Spinal cord (tissue), 9 donors: ENCODE measurements at regions not wholly inside any gene's neighbourhood (a gene's known extent, or its start where the extent isn't known, plus 50 kb on each side); places are given as distances from the start of the nearest gene placed in this dataset.
"Not testable (repeated sequence)": the region's sequence is repeated elsewhere in the genome, so short reads cannot be mapped to it uniquely, and the experiment has no call there.

Source experiments
- DNase-seq, 6 donors: peaks; one replicate each; pipeline versions ENCODE4 v3.0.0 to v3.0.0-alpha.2; 2013 to 2015; ENCODE audit warnings: low spot score in 6 of 6, low read depth in 4 of 6
- H3K27ac ChIP-seq: one replicate; pipeline ENCODE4 v1.5.1; 2013; ENCODE audit warnings: low read depth, low read length, control low read depth
- H3K27me3 ChIP-seq: one replicate; pipeline ENCODE4 v1.6.1; 2013; ENCODE audit warnings: low read length; ENCODE audit not compliant: control insufficient read depth, insufficient read depth
- H3K36me3 ChIP-seq: one replicate; pipeline ENCODE4 v1.6.1; 2013; ENCODE audit warnings: low read length; ENCODE audit not compliant: control insufficient read depth, insufficient read depth
- H3K4me1 ChIP-seq: one replicate; pipeline ENCODE4 v1.6.1; 2013; ENCODE audit warnings: low read length; ENCODE audit not compliant: control insufficient read depth, insufficient read depth
- H3K4me3 ChIP-seq: one replicate; pipeline ENCODE4 v1.5.1; 2013; ENCODE audit warnings: low read depth, low read length, control low read depth
- H3K9me3 ChIP-seq: one replicate; pipeline ENCODE4 v1.6.1; 2013; ENCODE audit warnings: low read length; ENCODE audit not compliant: control insufficient read depth, insufficient read depth
- WGBS: methylation state at CpG from one replicate; pipeline ENCODE4 v1.1.5; 2013; ENCODE audit warnings: missing lambda C conversion rate; ENCODE audit not compliant: insufficient coverage; 5-methylcytosine and 5-hydroxymethylcytosine counted together
- donor health status: healthy.

DNA sequence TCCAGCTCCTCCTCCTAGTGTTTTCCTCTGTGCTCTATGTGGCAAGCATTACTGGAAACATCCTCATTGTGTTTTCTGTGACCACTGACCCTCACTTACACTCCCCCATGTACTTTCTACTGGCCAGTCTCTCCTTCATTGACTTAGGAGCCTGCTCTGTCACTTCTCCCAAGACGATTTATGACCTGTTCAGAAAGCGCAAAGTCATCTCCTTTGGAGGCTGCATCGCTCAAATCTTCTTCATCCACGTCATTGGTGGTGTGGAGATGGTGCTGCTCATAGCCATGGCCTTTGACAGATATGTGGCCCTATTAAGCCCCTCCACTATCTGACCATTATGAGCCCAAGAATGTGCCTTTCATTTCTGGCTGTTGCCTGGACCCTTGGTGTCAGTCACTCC is 64.0 kb downstream of the OR4F15 start:
- H3K4me3 ChIP-seq, H3K9me3 ChIP-seq, DNase-seq, H3K27ac ChIP-seq, H3K4me1 ChIP-seq, H3K36me3 ChIP-seq, H3K27me3 ChIP-seq: not testable (repeated sequence)
- WGBS, result no CpG with 5 or more reads among the region's 4 CpGs

DNA sequence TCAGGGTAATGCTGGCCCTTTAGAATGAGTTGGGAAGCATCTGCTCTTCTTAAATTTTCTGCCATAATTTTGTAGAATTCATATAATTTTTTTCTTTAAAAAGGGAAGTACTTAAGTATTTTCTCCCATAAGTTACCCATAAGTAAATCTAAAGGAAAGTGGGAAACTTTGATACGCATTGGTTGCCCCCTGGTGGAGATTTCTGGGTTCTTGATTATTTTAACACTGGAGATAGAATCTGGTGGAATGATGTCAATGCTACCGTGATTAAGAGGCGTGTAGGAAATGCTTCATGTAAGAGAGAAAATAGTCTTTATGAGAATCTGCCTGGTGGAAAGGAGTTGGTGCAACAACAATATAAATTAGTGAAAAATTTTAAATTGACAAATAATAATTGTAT is 65.6 kb downstream of the OR4F15 start:
- H3K9me3 ChIP-seq, H3K27ac ChIP-seq, DNase-seq, H3K36me3 ChIP-seq, H3K4me3 ChIP-seq, H3K4me1 ChIP-seq, H3K27me3 ChIP-seq: not testable (repeated sequence)
- WGBS, result no CpG with 5 or more reads among the region's 3 CpGs

DNA sequence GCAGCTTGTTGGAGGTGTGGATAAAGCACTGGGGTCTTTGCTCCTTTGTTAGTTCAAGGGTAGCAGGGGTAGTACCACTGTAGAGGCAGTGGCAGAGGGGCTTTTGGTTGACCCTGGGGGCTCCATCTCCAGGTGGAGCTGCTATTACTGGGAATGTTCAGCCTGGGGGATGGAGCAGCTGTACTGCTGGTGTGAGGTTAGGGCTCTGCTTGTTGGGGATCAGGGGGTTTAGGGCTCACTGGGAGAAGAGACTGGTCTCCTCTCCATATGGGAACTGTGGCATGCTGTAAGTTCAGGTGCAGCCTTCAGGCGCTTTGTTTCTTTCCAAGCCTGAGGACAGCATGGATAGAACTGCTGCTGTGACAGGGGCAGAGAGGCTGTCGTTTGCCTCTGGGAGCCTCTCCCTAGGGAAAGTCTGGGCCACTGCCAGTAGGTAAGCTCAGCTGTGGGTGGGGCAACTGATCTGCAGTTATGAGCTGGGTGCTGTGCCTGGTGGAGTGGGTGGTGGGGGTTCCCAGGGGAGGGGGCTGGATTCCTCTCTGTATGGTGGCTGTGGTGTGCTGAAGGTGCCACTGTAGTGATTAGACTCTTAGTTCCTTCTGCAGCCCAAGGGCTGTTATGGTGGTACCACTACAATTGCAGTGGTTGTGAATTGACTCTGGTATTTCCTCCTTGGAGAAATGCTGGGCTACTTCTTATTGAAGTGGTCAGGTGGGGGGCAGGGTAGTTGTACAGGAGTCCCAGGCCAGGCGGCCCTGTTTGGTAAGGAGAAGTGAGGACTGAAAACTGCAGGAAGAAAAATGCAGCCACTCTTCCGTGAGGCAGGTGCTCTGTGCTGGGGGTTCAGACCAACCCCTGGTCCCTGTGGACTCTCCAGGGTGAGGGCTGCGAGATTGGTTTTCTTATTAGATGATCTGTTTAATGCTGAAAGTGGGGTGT is 100.6 kb downstream of the OR4F15 start:
- not testable (repeated sequence) for H3K36me3 ChIP-seq, H3K9me3 ChIP-seq, H3K4me1 ChIP-seq, DNase-seq, H3K4me3 ChIP-seq, H3K27me3 ChIP-seq, H3K27ac ChIP-seq
- no CpG with 5 or more reads among the region's 5 CpGs for WGBS

GRCh38 chr15:101924554-101924953 is 112.6 kb downstream of the OR4F15 start:
- not testable (repeated sequence) for H3K27me3 ChIP-seq, H3K4me1 ChIP-seq, H3K36me3 ChIP-seq, H3K27ac ChIP-seq, H3K9me3 ChIP-seq, DNase-seq, H3K4me3 ChIP-seq
- WGBS, result no CpG with 5 or more reads among the region's 2 CpGs

DNA sequence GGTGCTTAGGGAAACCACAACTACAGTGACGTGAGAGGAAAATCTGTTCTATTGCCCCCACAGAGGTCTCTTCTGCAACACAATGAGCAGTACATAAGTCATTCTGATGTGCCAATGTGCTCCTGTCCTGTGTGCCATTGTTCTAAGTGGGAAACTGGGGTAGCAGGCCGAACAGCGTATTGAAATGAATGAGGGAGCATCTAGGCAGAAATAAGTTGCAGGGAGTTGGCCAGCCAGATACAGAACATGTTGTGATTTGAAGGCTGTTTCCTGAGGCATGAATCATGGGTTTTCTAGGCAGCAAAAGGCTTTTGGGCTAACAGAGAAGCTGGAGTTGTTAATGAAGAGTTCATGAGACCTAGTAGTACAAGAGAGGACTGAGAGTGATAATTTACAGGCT is 122.5 kb downstream of the OR4F15 start:
- WGBS, result no CpG with 5 or more reads among the region's 3 CpGs

DNA sequence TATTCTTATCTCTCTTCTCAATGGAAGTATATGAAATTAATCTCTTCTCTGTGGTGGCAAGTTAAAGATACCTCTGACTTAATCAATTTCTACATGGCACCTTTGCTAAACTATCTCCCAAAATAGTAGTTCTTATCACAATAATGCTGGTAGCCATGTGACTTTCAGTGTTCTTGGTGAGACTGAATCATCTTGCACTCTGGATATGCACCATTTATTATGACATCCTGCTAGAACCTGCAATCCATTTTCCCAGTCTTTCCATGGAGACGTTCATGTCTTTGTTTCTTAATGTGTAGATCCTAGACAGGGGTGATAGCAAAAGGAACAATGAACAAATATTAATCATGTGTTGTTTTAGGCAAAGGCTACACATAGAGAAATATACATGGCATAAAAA is 125.4 kb downstream of the OR4F15 start:
- DNase-seq, H3K36me3 ChIP-seq, H3K27me3 ChIP-seq, H3K4me1 ChIP-seq, H3K27ac ChIP-seq, H3K9me3 ChIP-seq, H3K4me3 ChIP-seq: not testable (repeated sequence)
- no CpG with 5 or more reads among the region's 1 CpG for WGBS

More for the DNA sequence above, 122.5 kb downstream of the OR4F15 start:
- not testable (repeated sequence) for H3K4me1 ChIP-seq, H3K4me3 ChIP-seq, DNase-seq, H3K27me3 ChIP-seq, H3K9me3 ChIP-seq, H3K27ac ChIP-seq, H3K36me3 ChIP-seq

GRCh38 chr15:101938555-101938954 is 126.6 kb downstream of the OR4F15 start:
- not testable (repeated sequence) for H3K4me3 ChIP-seq, H3K36me3 ChIP-seq, H3K9me3 ChIP-seq, DNase-seq, H3K27ac ChIP-seq, H3K4me1 ChIP-seq, H3K27me3 ChIP-seq
- no CpG with 5 or more reads among the region's 7 CpGs for WGBS

- not testable (repeated sequence) for H3K36me3 ChIP-seq, H3K4me3 ChIP-seq, H3K9me3 ChIP-seq, DNase-seq, H3K27me3 ChIP-seq, H3K27ac ChIP-seq, H3K4me1 ChIP-seq
- WGBS, result no CpG with 5 or more reads among the region's 2 CpGs
Observed at GRCh38 chr15:101945896-101946295, 133.9 kb downstream of the OR4F15 start.

DNA sequence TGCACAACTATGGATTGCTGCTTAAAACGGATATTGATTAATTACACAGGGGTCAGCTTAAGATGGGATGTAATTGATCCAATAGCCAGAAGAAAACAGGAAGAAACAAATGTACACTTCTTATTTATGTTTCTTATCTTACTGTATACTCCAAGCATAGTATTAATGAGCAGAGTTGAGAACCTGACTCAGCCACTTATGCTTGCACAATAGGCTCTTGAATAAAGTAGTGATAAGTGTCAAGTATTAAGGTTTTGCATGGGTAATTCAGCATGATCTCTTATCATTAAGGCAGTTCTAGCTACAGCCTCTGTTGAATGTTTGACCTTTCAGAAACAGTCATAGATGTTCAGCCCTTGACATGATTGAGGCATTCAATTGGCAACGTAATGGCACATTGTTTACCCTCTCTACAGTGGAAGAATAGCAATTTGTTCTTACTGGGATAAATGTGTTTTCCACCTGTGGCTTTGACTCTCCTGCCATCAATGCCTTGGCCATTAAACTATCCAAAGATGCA is 136.5 kb downstream of the OR4F15 start:
- not testable (repeated sequence) for H3K4me1 ChIP-seq, H3K27me3 ChIP-seq, H3K4me3 ChIP-seq, DNase-seq, H3K27ac ChIP-seq, H3K36me3 ChIP-seq, H3K9me3 ChIP-seq
- WGBS, result no CpG with 5 or more reads among the region's 2 CpGs

- not testable (repeated sequence) for H3K4me1 ChIP-seq, H3K27me3 ChIP-seq, H3K9me3 ChIP-seq, H3K36me3 ChIP-seq, H3K27ac ChIP-seq, DNase-seq, H3K4me3 ChIP-seq
- no CpG with 5 or more reads among the region's 1 CpG for WGBS
Observed at GRCh38 chr15:101949380-101950065, 137.5 kb downstream of the OR4F15 start.
